Testis (tissue), 2 donors: ENCODE measurements at regions not wholly inside any gene's neighbourhood (a gene's known extent, or its start where the extent isn't known, plus 50 kb on each side); places are given as distances from the start of the nearest gene placed in this dataset.

Source experiments
- DNase-seq: peaks from one replicate; pipeline ENCODE4 v3.0.0-alpha.2; 2019
- H3K27ac ChIP-seq, 2 donors: fragments of 200-600 bp; sonication (generic); one replicate each; pipeline ENCODE4 v1.5.1; 2019
- H3K27me3 ChIP-seq: fragments of 200-600 bp; sonication (generic); one replicate; pipeline ENCODE4 v1.5.1; 2019
- H3K36me3 ChIP-seq: fragments of 200-600 bp; sonication (generic); one replicate; pipeline ENCODE4 v1.5.1; 2017; ENCODE audit warnings: low read depth; ENCODE audit errors: missing control alignments
- H3K4me1 ChIP-seq: fragments of 200-600 bp; sonication (generic); one replicate; pipeline ENCODE4 v1.5.1; 2019
- H3K4me3 ChIP-seq, 2 donors: fragments of 200-600 bp; sonication (generic); one replicate each; pipeline ENCODE4 v1.5.1; 2017 to 2019
- H3K9me3 ChIP-seq: fragments of 200-600 bp; sonication (generic); one replicate; pipeline ENCODE4 v1.5.1; 2017
- POLR2A ChIP-seq: fragments of 450-650 bp; IDR thresholded peaks from one replicate; pipeline ENCODE4 v1.6.1; 2017; ENCODE audit warnings: antibody characterized with exemption, mild to moderate bottlenecking, moderate library complexity
- WGBS, 2 donors: methylation state at CpG; one replicate each; pipeline ENCODE4 v1.1.5; 2018; 5-methylcytosine and 5-hydroxymethylcytosine counted together
- intact Hi-C: fragments of 100-400 bp; cut with DNase I; formaldehyde crosslinking; loops from one replicate; pipeline ENCODE4 v1.15.1; 2023; ENCODE audit warnings: low total_unique reads
- TF ChIP-seq, protein P1 (sequence below), 3 experiments: fragments of 450-650 bp in 2 of 3; fragments of 200-600 bp in 1 of 3; sonication (generic) in 1 of 3; IDR thresholded peaks; one replicate each; pipeline ENCODE4 v1.5.1; 2016 to 2019; ENCODE audit warnings: antibody characterized with exemption in 3 of 3, mild to moderate bottlenecking in 2 of 3, moderate library complexity in 1 of 3

DNA sequence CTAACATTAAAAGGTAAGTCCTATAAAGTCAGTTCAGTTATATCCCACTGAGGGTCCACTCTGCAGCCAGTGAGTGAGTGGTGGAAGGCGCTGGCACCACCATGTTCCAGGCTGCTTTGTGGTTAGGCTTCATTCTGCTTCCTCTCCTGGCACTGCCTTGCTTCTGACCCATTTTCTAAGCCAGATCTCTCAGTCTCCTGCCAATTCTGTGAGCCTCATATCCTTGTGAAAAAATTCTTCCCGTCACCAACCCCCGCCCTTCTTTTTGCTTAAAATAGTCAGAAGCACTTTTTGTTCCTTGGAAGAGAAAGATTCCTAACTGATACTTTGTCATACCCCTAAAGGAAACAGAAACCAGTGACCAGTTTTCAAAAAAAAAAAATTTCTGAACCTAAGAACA is 139.8 kb upstream of the NCK2 start:
- WGBS, 2 donors, result 30 to 40% methylated on average over 3 of the region's 3 CpGs
- intact Hi-C loops, result no loop called here
- H3K27ac ChIP-seq, result peak overlapping the region; percentile 79 to 83
- TF ChIP-seq, protein P1, sequence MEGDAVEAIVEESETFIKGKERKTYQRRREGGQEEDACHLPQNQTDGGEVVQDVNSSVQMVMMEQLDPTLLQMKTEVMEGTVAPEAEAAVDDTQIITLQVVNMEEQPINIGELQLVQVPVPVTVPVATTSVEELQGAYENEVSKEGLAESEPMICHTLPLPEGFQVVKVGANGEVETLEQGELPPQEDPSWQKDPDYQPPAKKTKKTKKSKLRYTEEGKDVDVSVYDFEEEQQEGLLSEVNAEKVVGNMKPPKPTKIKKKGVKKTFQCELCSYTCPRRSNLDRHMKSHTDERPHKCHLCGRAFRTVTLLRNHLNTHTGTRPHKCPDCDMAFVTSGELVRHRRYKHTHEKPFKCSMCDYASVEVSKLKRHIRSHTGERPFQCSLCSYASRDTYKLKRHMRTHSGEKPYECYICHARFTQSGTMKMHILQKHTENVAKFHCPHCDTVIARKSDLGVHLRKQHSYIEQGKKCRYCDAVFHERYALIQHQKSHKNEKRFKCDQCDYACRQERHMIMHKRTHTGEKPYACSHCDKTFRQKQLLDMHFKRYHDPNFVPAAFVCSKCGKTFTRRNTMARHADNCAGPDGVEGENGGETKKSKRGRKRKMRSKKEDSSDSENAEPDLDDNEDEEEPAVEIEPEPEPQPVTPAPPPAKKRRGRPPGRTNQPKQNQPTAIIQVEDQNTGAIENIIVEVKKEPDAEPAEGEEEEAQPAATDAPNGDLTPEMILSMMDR (IDR thresholded peaks at IDR 0.05), result no peak
- TF ChIP-seq POLR2A, result no peak
- no peaks in the 10 kb centered on the region for H3K27me3 ChIP-seq
- no peak overlapping the region for H3K4me3 ChIP-seq
- peak; percentile 82 for DNase-seq
- no peaks in the 10 kb centered on the region for H3K36me3 ChIP-seq
- no peaks in the 10 kb centered on the region for H3K9me3 ChIP-seq
- peaks cover 48% of the 10 kb centered on the region for H3K4me1 ChIP-seq

- 33 to 36% methylated on average over 8 of the region's 8 CpGs for WGBS, 2 donors
- TF ChIP-seq, protein P1 (IDR thresholded peaks at IDR 0.05), result no peak
- no peak for TF ChIP-seq POLR2A
- Histone ChIP-seq H3K27ac (peak overlapping the region; percentile 63 to 67), H3K36me3 (no peaks in the 10 kb centered on the region), H3K4me3 (peak overlapping the region in 1 of 2 donors; percentile 27), H3K9me3 (no peaks in the 10 kb centered on the region), H3K27me3 (no peaks in the 10 kb centered on the region), H3K4me1 (peaks cover 53% of the 10 kb centered on the region)
- intact Hi-C loops, result no loop called here
- peak; percentile 84 for DNase-seq
These were observed 143.5 kb upstream of the NCK2 start for GRCh38 chr2:105600949-105601794.

DNA sequence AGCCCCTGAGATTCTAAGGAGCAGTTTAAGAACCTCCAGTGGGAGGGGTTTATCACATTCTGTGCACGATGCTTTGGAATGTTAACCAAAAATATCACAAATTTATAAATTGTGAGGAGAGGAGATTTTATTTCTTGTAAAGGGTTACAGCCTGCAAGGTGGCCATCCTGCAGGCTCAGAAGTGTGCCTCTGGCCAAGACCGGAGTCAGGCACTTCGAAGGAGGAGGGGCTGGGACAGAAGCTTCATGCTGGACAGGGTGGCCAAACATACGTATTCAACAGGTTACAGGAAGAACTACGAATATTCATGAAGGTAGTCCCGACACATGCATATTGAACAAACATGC is 144.1 kb upstream of the NCK2 start:
- no peaks in the 10 kb centered on the region for H3K9me3 ChIP-seq
- intact Hi-C loops, result no loop called here
- H3K4me3 ChIP-seq, result peak overlapping the region in 1 of 2 donors; percentile 27
- H3K27ac ChIP-seq, result peak overlapping the region; percentile 42 to 63
- 20 to 22% methylated on average over 6 of the region's 6 CpGs for WGBS, 2 donors
- peak; percentile 52 for DNase-seq
- peaks cover 47% of the 10 kb centered on the region for H3K4me1 ChIP-seq
- no peaks in the 10 kb centered on the region for H3K27me3 ChIP-seq
- no peaks in the 10 kb centered on the region for H3K36me3 ChIP-seq
- TF ChIP-seq, protein P1 (IDR thresholded peaks at IDR 0.05), result no peak
- TF ChIP-seq POLR2A, result no peak

GRCh38 chr2:105600037-105600442 is 144.7 kb upstream of the NCK2 start:
- WGBS, 2 donors, result 67 to 79% methylated on average over 8 to 9 of the region's 9 CpGs
- Histone ChIP-seq H3K9me3 (no peaks in the 10 kb centered on the region), H3K36me3 (no peaks in the 10 kb centered on the region), H3K27ac (peak overlapping the region; percentile 42 to 63), H3K27me3 (no peaks in the 10 kb centered on the region), H3K4me3 (peak overlapping the region; percentile 1 to 27), H3K4me1 (peaks cover 43% of the 10 kb centered on the region)
- intact Hi-C loops, result no loop called here
- no peak for DNase-seq
- TF ChIP-seq POLR2A, result no peak
- TF ChIP-seq, protein P1 (IDR thresholded peaks at IDR 0.05), result no peak
